HEK293 (cell line): ENCODE measurements at regions not wholly inside any gene's neighbourhood (a gene's known extent, or its start where the extent isn't known, plus 50 kb on each side); places are given as distances from the start of the nearest gene placed in this dataset.

Experiments used
- CTCF ChIA-PET: fragments of 350-600 bp; formaldehyde crosslinking; extraction: SDS; loops from one replicate; lab custom pipeline; 2021; ENCODE audit warnings: antibody characterized with exemption; lab: Yijun Ruan, JAX
- POLR2A ChIA-PET: fragments of 300-600 bp; formaldehyde crosslinking; extraction: SDS; loops from one replicate; lab custom pipeline; 2020; ENCODE audit warnings: antibody characterized with exemption, inconsistent platforms; lab: Yijun Ruan, JAX
- H3K27ac ChIP-seq: fragments of 200-500 bp; sonication (Bioruptor generic); 2 replicates; pipeline ENCODE4 v1.5.1; 2014; ENCODE audit warnings: low read depth, low read length, control low read depth, inconsistent platforms; ENCODE audit errors: extremely low read depth
- H3K36me3 ChIP-seq, 2 experiments: fragments of 200-500 bp in 1 of 2; sonication (Bioruptor generic) in 1 of 2; 1 replicate in 1 of 2; 2 replicates in 1 of 2; pipeline ENCODE4 v1.5.1; 2014 to 2017; ENCODE audit warnings: inconsistent platforms in 2 of 2, low read length in 2 of 2; ENCODE audit not compliant: control insufficient read depth in 2 of 2, insufficient read depth in 1 of 2
- H3K4me1 ChIP-seq: fragments of 200-500 bp; sonication (Bioruptor generic); 2 replicates; pipeline ENCODE4 v1.5.1; 2014; ENCODE audit warnings: mild to moderate bottlenecking, low read length, inconsistent platforms; ENCODE audit not compliant: control insufficient read depth, insufficient read depth
- H3K4me3 ChIP-seq: 2 replicates; pipeline ENCODE4 v1.5.1; 2011; ENCODE audit warnings: low read depth, mild to moderate bottlenecking, control low read depth, low read length, moderate library complexity
- H3K9me3 ChIP-seq: fragments of 200-500 bp; sonication (Bioruptor generic); 2 replicates; pipeline ENCODE4 v1.5.1; 2014; ENCODE audit warnings: low read depth, low read length, inconsistent platforms; ENCODE audit not compliant: control insufficient read depth, insufficient read depth
- GLIS1 ChIP-seq: fragments of 450-650 bp; formaldehyde crosslinking; IDR thresholded peaks from 2 replicates; pipeline ENCODE4 v1.5.1; 2016; ENCODE audit warnings: missing biosample characterization, missing genetic modification characterization
- INSM2 ChIP-seq: fragments of 450-650 bp; formaldehyde crosslinking; IDR thresholded peaks from 2 replicates; pipeline ENCODE4 v1.5.1; 2016; ENCODE audit warnings: missing biosample characterization, missing genetic modification characterization
- MYNN ChIP-seq: fragments of 450-650 bp; formaldehyde crosslinking; IDR thresholded peaks from 2 replicates; pipeline ENCODE4 v1.5.1; 2016; ENCODE audit warnings: missing biosample characterization, missing genetic modification characterization, borderline replicate concordance
- REPIN1 ChIP-seq: fragments of 450-650 bp; formaldehyde crosslinking; IDR thresholded peaks from 2 replicates; pipeline ENCODE4 v1.5.1; 2017; ENCODE audit warnings: missing biosample characterization, missing genetic modification characterization, low read depth
- SCRT1 ChIP-seq: fragments of 450-650 bp; formaldehyde crosslinking; IDR thresholded peaks from 2 replicates; pipeline ENCODE4 v1.5.1; 2016; ENCODE audit warnings: missing biosample characterization, missing genetic modification characterization, borderline replicate concordance
- ZEB2 ChIP-seq: fragments of 450-650 bp; formaldehyde crosslinking; IDR thresholded peaks from 2 replicates; pipeline ENCODE4 v1.5.1; 2016; ENCODE audit warnings: missing biosample characterization, missing genetic modification characterization
- ZNF114 ChIP-seq: fragments of 450-650 bp; formaldehyde crosslinking; IDR thresholded peaks from 2 replicates; pipeline ENCODE4 v1.5.0; 2017; ENCODE audit warnings: missing biosample characterization, missing genetic modification characterization
- ZNF148 ChIP-seq: fragments of 450-650 bp; formaldehyde crosslinking; IDR thresholded peaks from 2 replicates; pipeline ENCODE4 v1.5.0; 2017; ENCODE audit warnings: missing biosample characterization, missing genetic modification characterization, borderline replicate concordance
- ZNF175 ChIP-seq: fragments of 450-650 bp; formaldehyde crosslinking; IDR thresholded peaks from 2 replicates; pipeline ENCODE4 v1.5.1; 2016; ENCODE audit warnings: missing biosample characterization, missing genetic modification characterization
- ZNF239 ChIP-seq: fragments of 450-650 bp; formaldehyde crosslinking; IDR thresholded peaks from 2 replicates; pipeline ENCODE4 v1.5.1; 2016; ENCODE audit warnings: missing biosample characterization, missing genetic modification characterization
- ZNF311 ChIP-seq: fragments of 450-650 bp; formaldehyde crosslinking; IDR thresholded peaks from 2 replicates; pipeline ENCODE4 v1.5.1; 2017; ENCODE audit warnings: missing biosample characterization, missing genetic modification characterization, borderline replicate concordance
- ZNF324 ChIP-seq: fragments of 450-650 bp; formaldehyde crosslinking; IDR thresholded peaks from 2 replicates; pipeline ENCODE4 v1.5.1; 2016; ENCODE audit warnings: missing biosample characterization, missing genetic modification characterization
- ZNF426 ChIP-seq: fragments of 450-650 bp; formaldehyde crosslinking; IDR thresholded peaks from 2 replicates; pipeline ENCODE4 v1.5.1; 2017; ENCODE audit warnings: missing biosample characterization, missing genetic modification characterization, mild to moderate bottlenecking, inconsistent platforms, moderate library complexity
- ZNF510 ChIP-seq: fragments of 450-650 bp; formaldehyde crosslinking; IDR thresholded peaks from 2 replicates; pipeline ENCODE4 v1.5.1; 2018; ENCODE audit warnings: mild to moderate bottlenecking, missing genetic modification characterization, missing biosample characterization; ENCODE audit not compliant: insufficient replicate concordance
- ZXDB ChIP-seq: fragments of 450-650 bp; formaldehyde crosslinking; IDR thresholded peaks from 2 replicates; pipeline ENCODE4 v1.5.1; 2016; ENCODE audit warnings: missing biosample characterization, missing genetic modification characterization
- TF ChIP-seq, protein P1 (sequence below): IDR thresholded peaks from 2 replicates; pipeline ENCODE4 v1.6.1; 2011; ENCODE audit warnings: mild to moderate bottlenecking, low read depth, low read length, borderline replicate concordance
- TF ChIP-seq, protein P2 (sequence below): fragments of 450-650 bp; formaldehyde crosslinking; IDR thresholded peaks from 2 replicates; pipeline ENCODE4 v1.5.1; 2016; ENCODE audit warnings: missing biosample characterization, missing genetic modification characterization
- TF ChIP-seq, protein P3 (sequence below): fragments of 450-650 bp; formaldehyde crosslinking; IDR thresholded peaks from 2 replicates; pipeline ENCODE4 v1.5.1; 2016; ENCODE audit warnings: missing biosample characterization, missing genetic modification characterization
- TF ChIP-seq, protein P4 (sequence below): fragments of 450-650 bp; formaldehyde crosslinking; IDR thresholded peaks from 2 replicates; pipeline ENCODE4 v1.5.1; 2016; ENCODE audit warnings: missing biosample characterization, missing genetic modification characterization

GRCh38 chr7:149565096-149565382 lies 67.4 kb upstream of the ZNF746 start:
- ChIA-PET POLR2A (interaction anchor here (0.6 kb wide), 1 partner anchor 956 kb away, joined by 3 read pairs; no protein-coding TSS in a partner anchor), CTCF (interaction anchor here (0.7 to 1.4 kb wide), 2 partner anchors 9 to 37 kb away, joined by 3 to 4 read pairs; no protein-coding TSS in a partner anchor)
- no peak for TF ChIP-seq REPIN1 (tag by site-specific recombination)
- TF ChIP-seq, protein P1, sequence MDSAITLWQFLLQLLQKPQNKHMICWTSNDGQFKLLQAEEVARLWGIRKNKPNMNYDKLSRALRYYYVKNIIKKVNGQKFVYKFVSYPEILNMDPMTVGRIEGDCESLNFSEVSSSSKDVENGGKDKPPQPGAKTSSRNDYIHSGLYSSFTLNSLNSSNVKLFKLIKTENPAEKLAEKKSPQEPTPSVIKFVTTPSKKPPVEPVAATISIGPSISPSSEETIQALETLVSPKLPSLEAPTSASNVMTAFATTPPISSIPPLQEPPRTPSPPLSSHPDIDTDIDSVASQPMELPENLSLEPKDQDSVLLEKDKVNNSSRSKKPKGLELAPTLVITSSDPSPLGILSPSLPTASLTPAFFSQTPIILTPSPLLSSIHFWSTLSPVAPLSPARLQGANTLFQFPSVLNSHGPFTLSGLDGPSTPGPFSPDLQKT: no peak
- no peak for TF ChIP-seq INSM2
- TF ChIP-seq SCRT1 (tag by site-specific recombination): no peak
- TF ChIP-seq, protein P2, sequence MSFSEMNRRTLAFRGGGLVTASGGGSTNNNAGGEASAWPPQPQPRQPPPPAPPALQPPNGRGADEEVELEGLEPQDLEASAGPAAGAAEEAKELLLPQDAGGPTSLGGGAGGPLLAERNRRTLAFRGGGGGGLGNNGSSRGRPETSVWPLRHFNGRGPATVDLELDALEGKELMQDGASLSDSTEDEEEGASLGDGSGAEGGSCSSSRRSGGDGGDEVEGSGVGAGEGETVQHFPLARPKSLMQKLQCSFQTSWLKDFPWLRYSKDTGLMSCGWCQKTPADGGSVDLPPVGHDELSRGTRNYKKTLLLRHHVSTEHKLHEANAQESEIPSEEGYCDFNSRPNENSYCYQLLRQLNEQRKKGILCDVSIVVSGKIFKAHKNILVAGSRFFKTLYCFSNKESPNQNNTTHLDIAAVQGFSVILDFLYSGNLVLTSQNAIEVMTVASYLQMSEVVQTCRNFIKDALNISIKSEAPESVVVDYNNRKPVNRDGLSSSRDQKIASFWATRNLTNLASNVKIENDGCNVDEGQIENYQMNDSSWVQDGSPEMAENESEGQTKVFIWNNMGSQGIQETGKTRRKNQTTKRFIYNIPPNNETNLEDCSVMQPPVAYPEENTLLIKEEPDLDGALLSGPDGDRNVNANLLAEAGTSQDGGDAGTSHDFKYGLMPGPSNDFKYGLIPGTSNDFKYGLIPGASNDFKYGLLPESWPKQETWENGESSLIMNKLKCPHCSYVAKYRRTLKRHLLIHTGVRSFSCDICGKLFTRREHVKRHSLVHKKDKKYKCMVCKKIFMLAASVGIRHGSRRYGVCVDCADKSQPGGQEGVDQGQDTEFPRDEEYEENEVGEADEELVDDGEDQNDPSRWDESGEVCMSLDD (tag by site-specific recombination): no peak
- no peak for TF ChIP-seq GLIS1 (tag by site-specific recombination)
- TF ChIP-seq ZNF148: no peak
- no peak overlapping the region for H3K4me3 ChIP-seq
- H3K4me1 ChIP-seq: no peaks in the 10 kb centered on the region
- H3K9me3 ChIP-seq: no peaks in the 10 kb centered on the region
- H3K27ac ChIP-seq: no peak overlapping the region
- peaks cover 0 to 70% of the 10 kb centered on the region in 2 experiments; a peak in 2 of 3 replicates for H3K36me3 ChIP-seq

- Histone ChIP-seq H3K27ac (no peak overlapping the region), H3K4me3 (no peak overlapping the region), H3K9me3 (no peaks in the 10 kb centered on the region)
- CTCF ChIA-PET: interaction anchor here (0.7 to 1.4 kb wide), 2 partner anchors 9 to 37 kb away, joined by 3 to 4 read pairs; no protein-coding TSS in a partner anchor
- TF ChIP-seq, protein P3, sequence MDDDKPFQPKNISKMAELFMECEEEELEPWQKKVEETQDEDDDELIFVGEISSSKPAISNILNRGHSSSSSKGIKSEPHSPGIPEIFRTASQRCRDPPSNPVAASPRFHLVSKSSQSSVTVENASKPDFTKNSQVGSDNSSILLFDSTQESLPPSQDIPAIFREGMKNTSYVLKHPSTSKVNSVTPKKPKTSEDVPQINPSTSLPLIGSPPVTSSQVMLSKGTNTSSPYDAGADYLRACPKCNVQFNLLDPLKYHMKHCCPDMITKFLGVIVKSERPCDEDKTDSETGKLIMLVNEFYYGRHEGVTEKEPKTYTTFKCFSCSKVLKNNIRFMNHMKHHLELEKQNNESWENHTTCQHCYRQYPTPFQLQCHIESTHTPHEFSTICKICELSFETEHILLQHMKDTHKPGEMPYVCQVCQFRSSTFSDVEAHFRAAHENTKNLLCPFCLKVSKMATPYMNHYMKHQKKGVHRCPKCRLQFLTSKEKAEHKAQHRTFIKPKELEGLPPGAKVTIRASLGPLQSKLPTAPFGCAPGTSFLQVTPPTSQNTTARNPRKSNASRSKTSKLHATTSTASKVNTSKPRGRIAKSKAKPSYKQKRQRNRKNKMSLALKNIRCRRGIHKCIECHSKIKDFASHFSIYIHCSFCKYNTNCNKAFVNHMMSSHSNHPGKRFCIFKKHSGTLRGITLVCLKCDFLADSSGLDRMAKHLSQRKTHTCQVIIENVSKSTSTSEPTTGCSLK (tag by site-specific recombination): no peak
- TF ChIP-seq ZEB2 (tag by site-specific recombination): no peak
- no peak for TF ChIP-seq ZNF114 (tag by site-specific recombination)
- no peak for TF ChIP-seq ZNF175 (tag by site-specific recombination)
- no peak for TF ChIP-seq ZNF239 (tag by site-specific recombination)
- TF ChIP-seq ZNF426 (tag by site-specific recombination): no peak
- no peak for TF ChIP-seq ZNF324 (tag by site-specific recombination)
- TF ChIP-seq, protein P4, sequence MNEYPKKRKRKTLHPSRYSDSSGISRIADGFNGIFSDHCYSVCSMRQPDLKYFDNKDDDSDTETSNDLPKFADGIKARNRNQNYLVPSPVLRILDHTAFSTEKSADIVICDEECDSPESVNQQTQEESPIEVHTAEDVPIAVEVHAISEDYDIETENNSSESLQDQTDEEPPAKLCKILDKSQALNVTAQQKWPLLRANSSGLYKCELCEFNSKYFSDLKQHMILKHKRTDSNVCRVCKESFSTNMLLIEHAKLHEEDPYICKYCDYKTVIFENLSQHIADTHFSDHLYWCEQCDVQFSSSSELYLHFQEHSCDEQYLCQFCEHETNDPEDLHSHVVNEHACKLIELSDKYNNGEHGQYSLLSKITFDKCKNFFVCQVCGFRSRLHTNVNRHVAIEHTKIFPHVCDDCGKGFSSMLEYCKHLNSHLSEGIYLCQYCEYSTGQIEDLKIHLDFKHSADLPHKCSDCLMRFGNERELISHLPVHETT (tag by site-specific recombination): no peak
- TF ChIP-seq ZNF311 (tag by site-specific recombination): no peak
- no peak for TF ChIP-seq ZXDB (tag by site-specific recombination)
- no peak for TF ChIP-seq ZNF510 (tag by site-specific recombination)
- TF ChIP-seq MYNN: no peak
- TF ChIP-seq, all 188 proteins: peak for 0
- Histone ChIP-seq H3K36me3 (peaks cover 0 to 70% of the 10 kb centered on the region in 2 experiments; a peak in 2 of 3 replicates), H3K4me1 (no peaks in the 10 kb centered on the region)
- POLR2A ChIA-PET: interaction anchor here (0.6 kb wide), 1 partner anchor 956 kb away, joined by 3 read pairs; no protein-coding TSS in a partner anchor
Observed at GRCh38 chr7:149564340-149565095, 66.9 kb upstream of the ZNF746 start.
